NCI-H1417 (cell line): ENCODE measurements at regions not wholly inside any gene's neighbourhood (a gene's known extent, or its start where the extent isn't known, plus 50 kb on each side); places are given as distances from the start of the nearest gene placed in this dataset.
A peak's percentile ranks its signal among the peaks of the same experiment; 100 is the strongest.
"Not testable (repeated sequence)": the region's sequence is repeated elsewhere in the genome, so short reads cannot be mapped to it uniquely, and the experiment has no call there.

ENCODE experiments used
- DNase-seq, 3 experiments: peaks; one replicate each; lab custom pipeline; 2025; lab: John Stamatoyannopoulos, UW

- no peak for DNase-seq
These were observed 79.5 kb downstream of the FAM161A start for GRCh38 chr2:61774351-61774750.

- DNase-seq: no peak
These were observed 81.7 kb downstream of the FAM161A start for GRCh38 chr2:61771904-61772845.

GRCh38 chr2:61770746-61771145 lies 83.1 kb downstream of the FAM161A start:
- no peak for DNase-seq

GRCh38 chr2:61770298-61770697 lies 83.6 kb downstream of the FAM161A start:
- no peak for DNase-seq

- no peak for DNase-seq
These were observed 84.7 kb downstream of the FAM161A start for GRCh38 chr2:61769093-61769675.

GRCh38 chr2:61764035-61764800 lies 89.6 kb downstream of the FAM161A start:
- peak; percentile 98 to 100 (median 99) for DNase-seq

- peak; percentile 87 to 99 (median 97) for DNase-seq
These were observed 90.2 kb downstream of the FAM161A start for GRCh38 chr2:61763605-61764034.

- peak in 1 of 3 experiments; percentile 7 for DNase-seq
These were observed 91.6 kb downstream of the FAM161A start for GRCh38 chr2:61762292-61762691.

- no peak for DNase-seq
These were observed 94.1 kb downstream of the FAM161A start for GRCh38 chr2:61759718-61760117.

- no peak for DNase-seq
These were observed 94.9 kb downstream of the FAM161A start for GRCh38 chr2:61759005-61759404.

- no peak for DNase-seq
These were observed 95.7 kb downstream of the FAM161A start for GRCh38 chr2:61758159-61758558.

GRCh38 chr2:61753512-61753911 lies 100.3 kb downstream of the FAM161A start:
- no peak for DNase-seq

GRCh38 chr2:61750624-61751023 lies 103.2 kb downstream of the FAM161A start:
- DNase-seq: no peak

GRCh38 chr2:61742955-61743354 lies 110.9 kb downstream of the FAM161A start:
- DNase-seq: no peak

GRCh38 chr2:61737841-61738240 lies 116.0 kb downstream of the FAM161A start:
- no peak for DNase-seq

- DNase-seq: no peak
These were observed 116.9 kb downstream of the FAM161A start for GRCh38 chr2:61736953-61737352.

GRCh38 chr2:61733563-61733962 lies 120.3 kb downstream of the FAM161A start:
- no peak for DNase-seq

- no peak for DNase-seq
These were observed 121.1 kb downstream of the FAM161A start for GRCh38 chr2:61732787-61733186.

- DNase-seq: no peak
These were observed 126.1 kb downstream of the FAM161A start for GRCh38 chr2:61727746-61728145.

GRCh38 chr2:61726456-61727209 lies 127.2 kb downstream of the FAM161A start:
- no peak for DNase-seq

GRCh38 chr2:61723364-61723763 lies 130.5 kb downstream of the FAM161A start:
- not testable (repeated sequence) for DNase-seq

- no peak for DNase-seq
These were observed 131.1 kb downstream of the FAM161A start for GRCh38 chr2:61722800-61723199.
